GM23338 (cell line): ENCODE measurements at regions not wholly inside any gene's neighbourhood (a gene's known extent, or its start where the extent isn't known, plus 50 kb on each side); places are given as distances from the start of the nearest gene placed in this dataset.

ENCODE experiments used
- ATAC-seq: fragments of 200-7000 bp; cut with Tn5 transposase; 3 replicates; pipeline ENCODE4 v1.9.1; 2020
- DNase-seq: peaks from one replicate; pipeline ENCODE4 v3.0.0-alpha.2; 2015; ENCODE audit warnings: low spot score
- H2AFZ ChIP-seq: fragments of 200-600 bp; sonication (generic); 2 replicates; pipeline ENCODE4 v1.8.0; 2016; ENCODE audit warnings: antibody characterized with exemption, mild to moderate bottlenecking, moderate library complexity
- H3F3A ChIP-seq: fragments of 200-600 bp; sonication (generic); replicated peaks from 2 replicates; pipeline ENCODE4 v1.8.0; 2017; ENCODE audit warnings: antibody characterized with exemption, mixed run types, low read depth
- H3K27ac ChIP-seq: fragments of 200-600 bp; sonication (generic); 2 replicates; pipeline ENCODE4 v1.6.1; 2016; ENCODE audit warnings: low read depth
- H3K27me3 ChIP-seq: fragments of 200-600 bp; sonication (generic); 2 replicates; pipeline ENCODE4 v1.8.0; 2016; ENCODE audit warnings: mild to moderate bottlenecking, mixed run types, moderate library complexity; ENCODE audit not compliant: insufficient read depth
- H3K36me3 ChIP-seq: fragments of 200-600 bp; sonication (generic); 2 replicates; pipeline ENCODE4 v1.8.0; 2016; ENCODE audit warnings: mild to moderate bottlenecking; ENCODE audit not compliant: insufficient read depth
- H3K4me1 ChIP-seq: fragments of 200-600 bp; sonication (generic); 2 replicates; pipeline ENCODE4 v1.8.0; 2016; ENCODE audit warnings: mild to moderate bottlenecking, moderate library complexity; ENCODE audit not compliant: insufficient read depth
- H3K4me2 ChIP-seq: fragments of 200-600 bp; sonication (generic); 2 replicates; pipeline ENCODE4 v1.7.1; 2017; ENCODE audit warnings: mixed run types
- H3K4me3 ChIP-seq: fragments of 200-600 bp; sonication (generic); 2 replicates; pipeline ENCODE4 v1.6.1; 2016; ENCODE audit warnings: mixed run types
- H3K79me2 ChIP-seq: fragments of 200-600 bp; sonication (generic); replicated peaks from 2 replicates; pipeline ENCODE4 v1.8.0; 2017; ENCODE audit warnings: mild to moderate bottlenecking; ENCODE audit not compliant: insufficient read depth
- H3K9me2 ChIP-seq: fragments of 200-600 bp; sonication (generic); 2 replicates; pipeline ENCODE4 v1.8.0; 2017; ENCODE audit not compliant: insufficient read depth
- H4K20me1 ChIP-seq: fragments of 200-600 bp; sonication (generic); replicated peaks from 2 replicates; pipeline ENCODE4 v1.8.0; 2017; ENCODE audit warnings: mild to moderate bottlenecking; ENCODE audit not compliant: insufficient read depth
- H3K27ac Mint-ChIP-seq: 2 replicates; pipeline ENCODE4 v1.8.0; 2020; ENCODE audit warnings: inconsistent platforms, mild to moderate bottlenecking, moderate library complexity, mixed read lengths
- H3K27me3 Mint-ChIP-seq: 3 replicates; pipeline ENCODE4 v1.8.0; 2022; ENCODE audit warnings: low read depth, mild to moderate bottlenecking, moderate library complexity, mixed read lengths, inconsistent platforms; ENCODE audit not compliant: insufficient read depth, poor library complexity
- H3K36me3 Mint-ChIP-seq: 3 replicates; pipeline ENCODE4 v1.8.0; 2021; ENCODE audit warnings: low read depth, mild to moderate bottlenecking, inconsistent platforms, moderate library complexity, mixed read lengths
- H3K4me1 Mint-ChIP-seq: 3 replicates; pipeline ENCODE4 v1.8.0; 2020; ENCODE audit warnings: mild to moderate bottlenecking, inconsistent platforms, mixed read lengths
- H3K4me3 Mint-ChIP-seq: 3 replicates; pipeline ENCODE4 v1.8.0; 2021; ENCODE audit warnings: moderate library complexity, mild to moderate bottlenecking, inconsistent platforms, mixed read lengths
- H3K9me3 Mint-ChIP-seq: 3 replicates; pipeline ENCODE4 v1.8.0; 2020; ENCODE audit warnings: moderate library complexity, mild to moderate bottlenecking, inconsistent platforms, mixed read lengths
- CREB1 ChIP-seq: fragments of 250-450 bp; sonication (Bioruptor Pico); IDR thresholded peaks from 2 replicates; pipeline ENCODE4 v1.5.0; 2020; ENCODE audit warnings: low read depth, mild to moderate bottlenecking, moderate library complexity
- CTCF ChIP-seq, 2 experiments: fragments of 200-600 bp in 1 of 2; sonication (generic) in 1 of 2; conservative IDR thresholded peaks; 2 replicates each; pipeline versions ENCODE4 v1.5.1 to v1.6.1; 2016 to 2017; ENCODE audit warnings: antibody characterized with exemption in 2 of 2, low read depth in 2 of 2, mild to moderate bottlenecking in 2 of 2, moderate library complexity in 1 of 2
- ETS1 ChIP-seq: IDR thresholded peaks from 2 replicates; pipeline ENCODE4 v1.6.1; 2016; ENCODE audit warnings: antibody characterized with exemption
- EZH2 ChIP-seq: fragments of 200-600 bp; sonication (generic); IDR thresholded peaks from one replicate; pipeline ENCODE4 v1.8.0; 2017; ENCODE audit warnings: antibody characterized with exemption, mild to moderate bottlenecking, low read depth; ENCODE audit not compliant: unreplicated experiment
- EZH2phosphoT487 ChIP-seq: fragments of 200-600 bp; sonication (generic); IDR thresholded peaks from one replicate; pipeline ENCODE4 v1.8.1; 2018; ENCODE audit warnings: antibody characterized with exemption; ENCODE audit not compliant: unreplicated experiment
- JUNB ChIP-seq: IDR thresholded peaks from one replicate; pipeline ENCODE4 v1.6.1; 2016; ENCODE audit warnings: antibody characterized with exemption; ENCODE audit not compliant: unreplicated experiment
- NANOG ChIP-seq: IDR thresholded peaks from 2 replicates; pipeline ENCODE4 v1.6.1; 2016; ENCODE audit warnings: antibody characterized with exemption, borderline replicate concordance
- POLR2AphosphoS5 ChIP-seq: IDR thresholded peaks from 2 replicates; pipeline ENCODE4 v1.6.1; 2016; ENCODE audit warnings: antibody characterized with exemption, low read depth
- REST ChIP-seq: IDR thresholded peaks from one replicate; pipeline ENCODE4 v1.6.1; 2018; ENCODE audit warnings: antibody characterized with exemption; ENCODE audit not compliant: unreplicated experiment
- STAT1 ChIP-seq: IDR thresholded peaks from one replicate; pipeline ENCODE4 v1.6.1; 2016; ENCODE audit warnings: antibody characterized with exemption; ENCODE audit not compliant: unreplicated experiment
- ZNF114 ChIP-seq: fragments of 250-450 bp; sonication (Bioruptor Pico); IDR thresholded peaks from 2 replicates; pipeline ENCODE4 v1.5.0; 2020; ENCODE audit warnings: mild to moderate bottlenecking, moderate library complexity
- ZNF331 ChIP-seq: fragments of 250-450 bp; sonication (Bioruptor Pico); IDR thresholded peaks from 2 replicates; pipeline ENCODE4 v1.5.0; 2020; ENCODE audit warnings: low read depth, mild to moderate bottlenecking, moderate library complexity
- ZNF462 ChIP-seq: fragments of 250-450 bp; sonication (Bioruptor Pico); IDR thresholded peaks from 2 replicates; pipeline ENCODE4 v1.5.0; 2020; ENCODE audit warnings: mild to moderate bottlenecking, moderate library complexity

- peaks cover 6% of the 10 kb centered on the region for H3K27me3 Mint-ChIP-seq
- ATAC-seq, result no peak
- Histone ChIP-seq H3K4me1 (peaks cover 47% of the 10 kb centered on the region), H3K79me2 (peaks cover 100% of the 10 kb centered on the region), H4K20me1 (peaks cover 6% of the 10 kb centered on the region), H3K27ac (peak overlapping the region; percentile 21; the same call in 1 of the 2 replicates), H2AFZ (no peak overlapping the region), H3K9me2 (no peaks in the 10 kb centered on the region), H3K4me2 (peak overlapping the region; percentile 29; the same call in 1 of the 2 replicates), H3K27me3 (no peaks in the 10 kb centered on the region), H3K36me3 (no peaks in the 10 kb centered on the region), H3F3A (no peaks in the 10 kb centered on the region), H3K4me3 (no peak overlapping the region)
- no peaks in the 10 kb centered on the region for H3K9me3 Mint-ChIP-seq
- no peak for TF ChIP-seq POLR2AphosphoS5
- TF ChIP-seq ZNF114 (CRISPR knock-in tag), result no peak
- no peak for TF ChIP-seq EZH2phosphoT487
- no peak for TF ChIP-seq EZH2
- TF ChIP-seq ETS1, result no peak
- TF ChIP-seq CTCF (conservative IDR thresholded peaks at IDR 0.05; ENCODE audit: low read depth in 2 of 2), result no peak
- no peak for TF ChIP-seq JUNB
- no peak for TF ChIP-seq REST
- no peak for TF ChIP-seq NANOG
- no peak for TF ChIP-seq STAT1
- TF ChIP-seq ZNF462 (CRISPR knock-in tag), result no peak
- TF ChIP-seq ZNF331 (CRISPR knock-in tag), result no peak
- no peak for TF ChIP-seq CREB1 (CRISPR knock-in tag)
- DNase-seq, result no peak
- no peak overlapping the region for H3K4me3 Mint-ChIP-seq
- peaks cover 5% of the 10 kb centered on the region; the same call in 2 of the 3 replicates for H3K36me3 Mint-ChIP-seq
- H3K27ac Mint-ChIP-seq, result 0 out of 2 replicates have a peak overlapping the region, but pooled peaks have one; percentile 38
- peaks cover 37% of the 10 kb centered on the region for H3K4me1 Mint-ChIP-seq
These were observed 114.2 kb downstream of the SOX4 start for GRCh38 chr6:21707524-21708319.
